HG03439 (cell line): ENCODE measurements at regions not wholly inside any gene's neighbourhood (a gene's known extent, or its start where the extent isn't known, plus 50 kb on each side); places are given as distances from the start of the nearest gene placed in this dataset.
"Not testable (repeated sequence)": the region's sequence is repeated elsewhere in the genome, so short reads cannot be mapped to it uniquely, and the experiment has no call there.

Experiments
- ATAC-seq: cut with Tn5 transposase; IDR thresholded peaks from one replicate; pipeline ENCODE4 v1.9.1; 2021; ENCODE audit warnings: mild to moderate bottlenecking, moderate library complexity; ENCODE audit not compliant: unreplicated experiment

DNA sequence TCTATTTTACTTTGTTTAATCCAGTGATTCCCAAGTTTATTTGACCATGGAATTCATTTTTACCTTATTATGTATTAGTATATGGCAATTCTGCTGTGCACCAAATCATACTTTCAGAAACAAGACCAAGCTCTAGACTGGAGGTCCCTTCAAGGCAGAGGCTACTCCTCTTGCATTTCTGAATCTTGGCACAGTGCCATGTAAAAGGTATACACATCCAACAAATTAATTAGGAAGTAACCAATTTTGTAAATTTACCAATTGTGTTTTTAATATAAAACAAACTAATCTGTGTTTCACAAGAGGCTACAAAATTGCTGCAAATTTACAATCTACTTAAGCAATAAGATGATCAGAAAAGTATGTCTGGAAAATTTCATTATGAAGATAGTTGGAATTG, 712.2 kb upstream of the HS3ST1 start:
- no peak for ATAC-seq

DNA sequence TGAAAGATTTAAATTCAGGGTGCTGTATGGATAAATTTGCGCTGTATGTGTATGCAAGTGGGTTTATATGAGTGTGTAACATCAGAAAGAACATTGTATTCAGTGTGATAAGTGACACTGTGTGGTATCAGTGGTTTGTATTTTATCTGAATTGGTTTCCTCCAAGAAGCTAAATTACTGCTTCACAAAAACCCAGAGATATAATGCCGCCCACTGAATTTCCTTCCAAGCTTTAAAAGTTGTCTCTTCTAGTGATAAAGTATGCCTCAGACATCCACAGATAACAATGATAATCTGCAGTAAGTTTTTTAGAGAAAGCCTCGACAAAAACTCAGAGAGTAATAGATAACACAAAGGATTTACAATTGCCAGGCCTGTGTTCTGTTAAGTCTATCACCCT, 710.6 kb upstream of the HS3ST1 start:
- ATAC-seq: no peak

DNA sequence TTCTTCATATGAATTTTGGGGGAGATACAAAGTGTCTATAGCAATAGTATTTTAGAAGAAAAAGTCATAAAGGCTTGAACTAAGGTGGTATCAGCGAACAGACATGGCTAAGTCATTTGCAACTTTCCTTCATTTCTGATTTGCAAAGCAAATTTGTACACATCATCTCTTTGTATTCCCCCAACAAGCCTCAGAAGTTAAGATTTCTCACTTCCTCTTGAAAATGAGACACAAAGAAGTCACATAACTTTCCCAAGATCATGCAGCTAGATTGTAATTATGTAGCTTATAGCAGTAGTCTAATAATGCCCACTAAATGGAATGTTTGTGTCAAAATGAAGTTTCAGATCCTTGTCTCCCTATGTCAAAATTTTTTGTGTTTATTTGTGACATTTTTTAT, 709.8 kb upstream of the HS3ST1 start:
- no peak for ATAC-seq

DNA sequence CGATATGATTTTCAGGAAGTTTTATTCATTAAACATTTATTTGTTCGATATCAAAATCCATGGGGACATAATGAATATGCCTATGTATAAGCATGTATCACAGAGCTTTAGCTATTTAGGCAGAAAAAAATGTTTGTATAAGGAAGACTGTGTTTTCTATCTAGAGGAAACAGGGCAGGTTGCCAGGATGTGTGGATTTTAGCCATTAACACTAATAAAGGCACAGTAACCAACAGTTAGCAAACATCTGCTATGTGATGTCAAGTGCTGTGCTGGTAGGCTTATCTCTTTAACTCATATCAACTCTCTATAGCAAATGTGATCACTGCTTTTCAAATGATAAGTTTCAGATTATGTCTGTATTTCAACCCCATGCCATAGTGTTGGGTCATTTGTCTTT, 708.9 kb upstream of the HS3ST1 start:
- no peak for ATAC-seq

DNA sequence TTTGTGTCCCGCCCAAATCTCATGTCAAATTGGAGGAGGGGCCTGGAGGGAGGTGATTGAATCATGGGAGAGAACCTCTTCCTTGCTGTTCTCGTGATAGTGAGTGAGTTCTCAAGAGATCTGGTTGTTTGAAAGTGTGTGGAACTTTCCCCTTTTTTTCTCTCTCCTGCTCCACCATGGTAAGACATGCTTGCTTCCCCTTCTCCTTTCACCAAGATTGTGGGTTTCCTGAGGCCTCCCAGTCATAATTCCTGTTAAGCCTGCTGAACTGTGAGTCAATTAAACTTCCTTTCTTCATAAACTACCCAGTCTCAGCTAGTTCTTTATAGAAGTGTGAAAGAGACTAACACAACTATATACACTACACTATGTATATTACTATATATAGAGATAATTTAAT, 697.8 kb upstream of the HS3ST1 start:
- ATAC-seq: no peak

DNA sequence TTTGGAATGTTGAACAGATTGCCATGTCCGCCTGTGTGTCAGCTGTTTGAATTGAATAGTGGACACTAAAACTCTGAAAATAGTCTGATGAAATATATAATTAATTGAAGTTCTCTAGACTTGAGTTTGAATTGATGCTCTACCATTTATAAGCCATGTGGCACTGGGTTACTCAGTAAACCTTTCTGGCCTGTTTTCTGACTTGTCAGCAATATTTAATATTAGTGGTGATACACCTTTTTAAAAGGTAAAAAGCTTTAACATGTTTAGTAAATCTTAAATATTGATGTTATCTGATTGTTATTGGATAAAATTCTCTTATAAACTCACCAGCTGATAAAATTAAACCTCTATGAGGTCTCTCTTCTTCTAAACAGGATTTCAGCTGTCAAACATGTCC, 695.4 kb upstream of the HS3ST1 start:
- ATAC-seq: no peak

DNA sequence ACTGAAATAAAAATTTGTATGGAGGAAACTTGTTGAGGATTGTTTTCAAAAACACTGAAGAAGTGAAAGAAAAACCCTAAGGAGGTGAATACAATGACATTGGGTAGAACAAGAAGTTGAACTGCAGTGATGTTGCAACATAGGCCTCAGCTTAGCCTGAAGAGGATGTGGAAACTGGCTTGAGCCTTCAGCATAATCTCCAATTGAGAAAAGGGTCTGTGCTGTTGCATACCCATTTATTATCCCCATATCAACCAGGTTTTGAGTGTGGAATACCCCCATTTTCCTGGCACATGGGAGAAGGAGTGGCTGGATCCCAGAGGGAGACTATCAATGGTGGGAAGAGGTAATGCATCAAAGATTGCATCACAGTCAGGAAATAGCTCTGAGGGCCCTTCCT, 695.0 kb upstream of the HS3ST1 start:
- no peak for ATAC-seq

DNA sequence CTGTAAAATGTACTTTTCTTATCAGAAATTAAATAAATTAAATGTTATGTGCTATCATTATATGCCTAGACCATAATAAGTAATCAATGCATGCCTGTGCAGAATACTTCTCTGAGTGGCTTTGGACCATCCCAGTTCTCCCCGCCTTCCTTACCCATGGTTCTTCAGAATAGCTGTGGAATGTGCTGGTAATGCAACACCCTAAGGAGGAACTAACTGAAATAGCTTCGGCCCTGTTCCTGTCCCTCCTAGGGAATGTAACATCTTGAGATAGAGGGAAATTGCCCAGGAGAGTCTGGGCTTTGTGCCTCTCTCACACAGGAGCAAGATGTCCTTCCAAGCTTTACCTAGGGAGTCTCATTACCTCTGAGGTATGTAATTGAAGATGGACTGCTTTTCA, 693.6 kb upstream of the HS3ST1 start:
- ATAC-seq: no peak

DNA sequence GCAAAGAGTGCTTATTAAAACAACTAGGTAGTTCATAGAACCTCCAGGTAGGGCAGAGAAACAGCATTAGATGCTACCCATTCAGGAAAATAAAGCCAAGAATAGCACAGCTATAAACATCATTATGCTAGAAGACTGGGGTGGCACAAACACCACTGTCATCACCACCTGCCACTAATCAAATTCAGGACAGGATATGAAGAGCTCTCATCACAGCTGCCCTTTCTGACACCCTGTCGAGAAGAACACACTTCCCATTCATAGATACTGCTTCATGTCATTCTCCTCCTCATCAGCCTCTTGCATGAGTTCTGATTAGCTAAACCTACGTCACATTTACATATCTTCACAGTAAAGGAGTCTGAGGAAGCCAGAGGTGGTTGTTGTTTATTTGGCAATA, 692.3 kb upstream of the HS3ST1 start:
- ATAC-seq: no peak

DNA sequence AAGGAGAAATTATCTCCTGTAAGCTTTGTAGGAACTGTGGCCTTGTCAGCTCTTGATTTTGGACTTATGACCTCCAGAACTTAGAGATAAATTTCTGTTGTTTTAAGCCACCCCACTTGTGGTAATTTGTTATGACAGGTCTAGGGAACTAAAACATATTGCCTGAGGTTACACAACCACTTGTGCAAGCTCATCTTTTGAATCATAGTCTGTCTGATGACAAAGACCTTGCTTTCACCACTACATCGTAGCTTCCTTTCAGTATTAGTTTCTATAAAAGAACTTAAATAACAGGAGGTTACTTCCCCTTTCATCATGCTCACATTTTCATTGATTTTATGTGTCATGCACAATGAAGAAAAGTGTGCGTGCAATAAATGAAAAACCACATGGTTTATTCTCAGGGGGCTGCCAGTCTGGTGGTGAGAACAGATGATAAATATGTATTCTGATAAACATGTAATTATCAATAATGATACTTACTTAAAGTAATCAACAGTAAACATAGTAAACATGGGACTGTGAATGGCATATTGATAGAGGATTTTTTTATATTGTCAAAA, 690.0 kb upstream of the HS3ST1 start:
- ATAC-seq: peak; percentile 74

DNA sequence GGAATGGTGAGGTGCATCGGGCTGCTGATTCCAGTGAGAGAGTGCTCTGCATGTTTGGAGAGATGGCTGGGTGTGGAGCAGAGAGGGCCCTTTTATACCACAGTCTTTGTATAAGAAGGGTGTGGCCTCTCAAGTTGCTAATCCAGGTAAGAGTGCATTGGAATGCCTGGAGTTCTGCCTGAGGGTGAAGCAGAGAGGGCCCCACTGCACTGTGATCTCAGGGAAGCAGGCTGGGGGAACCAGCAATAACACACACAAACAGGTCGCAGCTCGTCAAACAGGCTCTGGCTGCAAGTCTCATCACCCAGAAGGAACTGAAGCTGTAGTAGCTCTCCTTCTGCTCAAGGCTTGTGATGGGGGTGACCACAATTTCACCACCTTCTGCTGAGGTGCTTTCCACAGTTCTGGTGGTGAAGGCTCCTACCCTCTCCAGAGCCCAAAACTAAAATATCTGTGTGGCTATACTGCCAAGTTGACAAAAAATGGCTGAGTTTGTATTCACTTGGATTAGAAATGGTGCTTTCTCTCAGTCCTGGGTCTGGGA, 687.4 kb upstream of the HS3ST1 start:
- no peak for ATAC-seq

DNA sequence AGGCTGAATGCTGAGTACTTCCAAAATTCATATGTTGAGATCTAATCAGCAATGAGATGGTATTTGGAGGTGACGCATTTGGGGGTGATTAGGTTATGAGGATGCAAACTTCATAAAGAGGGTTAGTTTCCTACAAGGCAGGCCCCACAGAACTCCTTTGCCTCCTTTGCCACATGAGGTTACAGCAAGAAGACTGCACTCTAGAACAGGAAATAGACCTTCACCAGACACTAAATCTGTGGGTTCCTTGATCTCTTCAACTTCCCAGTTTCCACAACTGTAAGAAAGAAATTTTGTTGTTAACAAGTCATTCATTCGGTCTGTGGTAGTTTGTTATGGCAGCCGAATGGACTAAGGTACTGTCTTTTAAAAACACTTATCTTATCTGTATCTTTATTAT, 681.9 kb upstream of the HS3ST1 start:
- ATAC-seq: no peak

DNA sequence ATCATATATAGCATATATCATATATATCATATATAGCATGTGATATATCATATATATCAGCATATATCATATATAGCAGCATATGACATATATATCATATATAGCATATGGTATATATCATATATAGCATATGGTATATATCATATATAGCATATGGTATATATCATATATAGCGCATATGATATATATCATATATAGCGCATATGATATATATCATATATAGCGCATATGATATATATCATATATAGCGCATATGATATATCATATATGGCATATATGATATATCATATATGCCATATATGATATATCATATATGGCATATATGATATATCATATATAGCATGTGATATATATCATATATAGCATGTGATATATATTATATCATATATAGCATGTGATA, 680.4 kb upstream of the HS3ST1 start:
- ATAC-seq: not testable (repeated sequence)

DNA sequence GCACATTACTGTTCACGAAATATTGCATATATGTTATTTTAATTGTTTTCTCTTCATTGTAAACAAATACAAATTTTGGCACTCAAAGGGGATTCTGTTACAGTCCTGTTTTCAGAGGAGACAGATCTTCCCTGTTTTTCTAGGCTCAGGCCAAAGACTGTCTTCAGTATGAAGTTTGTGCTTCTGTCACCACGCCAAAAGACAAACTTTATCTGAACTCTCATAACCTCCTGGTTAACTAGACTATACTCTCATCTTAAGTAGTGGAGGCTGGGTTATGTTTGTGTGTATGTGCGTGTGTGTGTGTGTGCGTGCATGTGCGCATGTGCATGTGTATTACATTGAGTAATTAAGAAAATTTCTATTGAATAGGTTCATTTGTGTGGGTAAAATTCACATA, 676.8 kb upstream of the HS3ST1 start:
- ATAC-seq: no peak

DNA sequence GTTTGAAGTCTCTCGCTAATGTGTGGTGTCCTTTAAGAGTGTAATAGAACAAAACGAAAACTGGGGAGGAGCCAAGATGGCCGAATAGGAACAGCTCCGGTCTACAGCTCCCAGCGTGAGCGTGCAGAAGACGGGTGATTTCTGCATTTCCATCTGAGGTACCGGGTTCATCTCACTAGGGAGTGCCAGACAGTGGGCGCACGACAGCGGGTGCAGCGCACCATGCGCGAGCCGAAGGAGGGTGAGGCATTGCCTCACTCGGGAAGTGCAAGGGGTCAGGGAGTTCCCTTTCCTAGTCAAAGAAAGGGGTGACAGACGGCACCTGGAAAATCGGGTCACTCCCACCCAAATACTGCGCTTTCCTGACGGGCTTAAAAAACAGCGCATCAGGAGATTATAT, 661.2 kb upstream of the HS3ST1 start:
- ATAC-seq: not testable (repeated sequence)

DNA sequence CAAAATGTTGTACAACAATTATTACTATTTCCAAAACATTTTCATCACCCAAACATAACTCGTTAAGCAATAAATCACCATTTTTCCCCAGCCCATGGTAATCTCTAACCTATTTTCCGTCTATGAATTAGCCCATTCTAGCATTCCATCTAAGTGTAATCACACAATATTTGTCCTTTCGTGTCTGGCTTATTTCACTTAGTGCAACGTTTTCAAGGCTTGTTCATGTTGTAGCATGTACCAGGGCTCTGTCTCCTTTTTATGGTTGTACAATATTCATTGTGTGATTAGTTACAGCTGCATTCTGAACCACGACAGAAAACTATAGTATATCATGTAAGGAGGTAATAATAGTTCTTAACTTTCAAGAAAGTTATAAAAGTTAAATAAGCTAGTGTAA, 656.0 kb upstream of the HS3ST1 start:
- ATAC-seq: no peak

DNA sequence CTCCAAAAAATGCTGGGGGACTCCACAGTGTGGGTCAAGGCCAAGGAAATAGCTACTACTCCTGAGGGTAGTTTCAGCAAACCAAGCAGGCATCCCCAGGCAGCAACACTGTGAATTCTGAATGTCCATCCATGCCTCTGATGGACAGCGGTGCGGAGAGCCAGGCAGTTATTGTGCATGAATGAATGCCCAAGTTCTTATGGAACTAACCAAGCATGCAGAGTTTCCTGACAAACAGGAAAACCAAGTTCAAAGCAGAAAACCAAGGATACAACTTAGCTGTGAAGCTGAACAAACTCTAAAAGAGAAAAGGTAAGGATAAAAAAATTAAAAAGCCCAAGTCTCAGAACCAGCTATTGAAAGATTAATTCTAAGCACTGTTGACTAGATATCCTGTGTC, 642.6 kb upstream of the HS3ST1 start:
- ATAC-seq: no peak

DNA sequence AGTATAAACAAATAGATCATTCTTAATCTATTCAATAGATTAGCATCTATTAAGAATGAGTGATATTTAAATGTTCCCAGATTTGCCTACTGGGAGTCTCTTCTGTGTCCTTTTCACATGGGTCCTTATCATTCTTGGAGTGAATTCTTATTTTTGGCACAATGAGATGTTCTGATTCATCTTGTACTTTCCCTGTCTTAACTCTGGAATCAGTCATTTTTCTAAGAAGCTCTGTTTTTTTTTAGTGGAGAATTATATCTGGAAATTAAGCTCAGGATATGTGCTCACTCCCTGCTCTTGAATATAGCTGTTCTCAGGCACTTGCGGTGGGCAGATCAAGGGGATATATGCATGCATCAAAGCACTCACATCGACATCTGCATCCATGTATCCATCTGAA, 625.3 kb upstream of the HS3ST1 start:
- ATAC-seq: no peak

DNA sequence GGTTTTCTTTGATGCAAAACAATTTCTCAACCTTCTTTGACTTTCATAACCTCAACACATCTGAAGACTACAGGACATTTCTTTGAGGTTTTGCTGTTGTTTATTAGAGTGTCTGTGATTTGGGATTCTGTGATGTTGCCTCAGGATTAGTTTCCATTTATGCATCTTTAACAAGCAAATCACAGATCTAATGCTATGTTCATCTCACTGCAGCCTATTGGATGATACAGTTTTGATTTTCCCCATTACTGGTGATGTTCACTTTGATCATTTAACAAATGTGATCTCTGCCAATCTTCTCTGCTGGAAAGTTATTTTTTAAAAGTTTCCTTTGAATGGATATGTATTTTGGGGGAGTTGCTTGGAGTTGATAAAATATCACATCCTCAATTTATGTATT, 624.9 kb upstream of the HS3ST1 start:
- ATAC-seq: no peak

DNA sequence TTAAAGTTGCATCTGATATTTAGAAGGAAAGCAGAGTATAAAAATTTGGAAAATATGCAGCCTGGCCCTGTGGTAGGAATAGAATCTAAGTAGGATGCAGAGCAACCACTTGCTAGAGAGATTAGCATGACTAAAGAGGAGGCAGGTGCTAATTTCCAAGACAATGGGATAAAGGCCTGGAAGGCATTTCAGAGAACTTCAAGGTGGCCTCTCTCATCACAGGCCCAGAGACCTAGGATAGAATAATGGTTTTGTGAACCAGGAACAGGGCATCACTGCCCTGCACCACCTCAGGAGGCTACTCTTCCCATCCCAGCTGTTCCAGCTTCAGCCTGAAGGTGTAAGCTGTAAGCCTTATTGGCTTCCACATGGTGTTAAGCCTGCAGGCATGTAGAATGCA, 621.7 kb upstream of the HS3ST1 start:
- ATAC-seq: no peak

DNA sequence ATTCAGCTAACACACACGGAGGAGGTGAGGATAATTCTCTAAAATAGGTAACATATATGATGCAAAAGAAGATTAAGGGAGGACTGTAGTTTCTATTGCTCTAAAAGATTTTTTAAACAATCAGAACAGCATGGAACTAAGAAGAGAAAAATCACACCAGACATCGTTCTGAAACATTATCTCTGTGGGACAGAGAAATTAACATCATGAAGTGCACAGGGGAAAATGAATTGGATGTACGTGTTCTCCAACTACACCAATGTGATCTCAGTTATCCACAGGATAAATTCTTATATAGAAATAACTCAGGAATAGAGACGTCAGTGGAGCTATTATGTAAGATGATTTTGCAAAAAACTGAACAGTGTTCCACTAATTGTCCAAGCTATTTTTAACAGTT, 614.1 kb upstream of the HS3ST1 start:
- no peak for ATAC-seq

DNA sequence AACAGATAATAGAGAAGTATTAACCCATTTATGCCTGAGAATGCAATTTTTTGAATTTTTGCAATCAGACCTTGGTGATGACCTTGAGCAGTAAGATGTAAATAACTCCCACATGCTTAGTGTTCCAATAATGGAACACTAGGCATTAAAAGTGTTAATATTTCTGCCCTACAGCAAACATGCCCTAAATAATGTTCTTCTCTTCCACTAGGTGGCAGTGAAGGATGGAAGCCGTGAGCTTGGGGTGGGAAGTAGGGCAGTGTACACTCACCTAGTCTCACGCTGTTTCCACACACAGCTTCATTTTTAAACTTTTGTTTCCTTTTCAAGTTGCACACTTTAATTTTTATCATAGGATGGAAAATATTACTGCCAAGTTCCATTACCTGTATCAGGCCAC, 613.1 kb upstream of the HS3ST1 start:
- ATAC-seq: no peak

DNA sequence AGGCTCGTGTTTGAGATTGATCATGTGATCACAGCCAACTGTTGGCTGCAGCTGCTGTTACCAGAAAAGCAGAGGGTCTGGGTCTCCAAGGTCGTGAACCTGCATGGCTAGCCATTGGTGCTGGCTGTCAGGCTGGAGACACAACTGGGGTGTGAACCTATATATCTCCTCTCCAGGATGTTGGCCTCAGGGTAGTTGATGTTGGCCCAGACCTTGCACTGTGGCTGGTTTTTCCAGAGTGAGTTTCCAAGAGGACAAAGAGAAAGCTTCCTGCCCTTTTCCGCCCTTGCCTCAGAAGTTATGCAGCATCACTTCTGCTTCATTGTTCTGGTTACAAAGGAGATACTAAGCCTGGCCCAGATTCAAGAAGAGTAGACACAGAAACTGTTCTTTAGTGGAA, 607.8 kb upstream of the HS3ST1 start:
- no peak for ATAC-seq

DNA sequence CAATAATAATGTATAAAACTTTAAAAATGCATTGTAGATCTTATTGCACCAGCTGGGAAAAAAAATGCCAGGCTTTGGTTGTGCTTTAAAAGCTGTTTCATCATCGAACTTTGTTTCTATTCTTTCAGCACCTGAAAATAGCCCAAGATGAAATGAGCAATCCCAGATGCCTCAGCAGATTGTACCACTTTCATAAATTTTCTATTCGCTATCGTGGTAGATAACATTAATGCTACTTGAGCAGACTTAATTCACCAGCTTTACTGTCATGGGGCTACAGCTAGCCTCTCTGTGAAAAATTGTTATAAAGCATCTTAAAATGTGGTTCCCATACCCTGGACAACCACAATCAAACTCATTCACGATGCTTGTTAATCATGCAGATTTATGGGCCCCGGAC, 599.6 kb upstream of the HS3ST1 start:
- ATAC-seq: no peak
